Hindlimb muscle (tissue), 1 donor: ENCODE measurements at regions not wholly inside any gene's neighbourhood (a gene's known extent, or its start where the extent isn't known, plus 50 kb on each side); places are given as distances from the start of the nearest gene placed in this dataset.
"Not testable (repeated sequence)": the region's sequence is repeated elsewhere in the genome, so short reads cannot be mapped to it uniquely, and the experiment has no call there.

Source experiments
- DNase-seq: peaks from one replicate; pipeline ENCODE4 v3.0.0-alpha.2; 2013

- no peak for DNase-seq
These were observed 690.4 kb upstream of the IGFBP3 start for GRCh38 chr7:46611508-46611907.

GRCh38 chr7:46610746-46611145 lies 689.7 kb upstream of the IGFBP3 start:
- no peak for DNase-seq

GRCh38 chr7:46607176-46607575 lies 686.1 kb upstream of the IGFBP3 start:
- no peak for DNase-seq

- DNase-seq, result no peak
These were observed 685.7 kb upstream of the IGFBP3 start for GRCh38 chr7:46606761-46607160.

GRCh38 chr7:46604241-46604661 lies 683.2 kb upstream of the IGFBP3 start:
- DNase-seq, result no peak

- DNase-seq, result peak; percentile 25
These were observed 682.7 kb upstream of the IGFBP3 start for GRCh38 chr7:46603780-46604179.

GRCh38 chr7:46603296-46603752 lies 682.3 kb upstream of the IGFBP3 start:
- DNase-seq, result no peak

- no peak for DNase-seq
These were observed 679.3 kb upstream of the IGFBP3 start for GRCh38 chr7:46600340-46600739.

GRCh38 chr7:46594831-46595230 lies 673.8 kb upstream of the IGFBP3 start:
- DNase-seq, result not testable (repeated sequence)

- DNase-seq, result not testable (repeated sequence)
These were observed 670.1 kb upstream of the IGFBP3 start for GRCh38 chr7:46590918-46591905.

- no peak for DNase-seq
These were observed 668.2 kb upstream of the IGFBP3 start for GRCh38 chr7:46589286-46589685.

- DNase-seq, result no peak
These were observed 665.3 kb upstream of the IGFBP3 start for GRCh38 chr7:46586406-46586805.

- peak; percentile 24 for DNase-seq
These were observed 662.6 kb upstream of the IGFBP3 start for GRCh38 chr7:46583656-46584055.

GRCh38 chr7:46581268-46581667 lies 660.2 kb upstream of the IGFBP3 start:
- no peak for DNase-seq

GRCh38 chr7:46580766-46581165 lies 659.7 kb upstream of the IGFBP3 start:
- no peak for DNase-seq

- DNase-seq, result no peak
These were observed 656.3 kb upstream of the IGFBP3 start for GRCh38 chr7:46577394-46577793.

GRCh38 chr7:46576950-46577349 lies 655.9 kb upstream of the IGFBP3 start:
- no peak for DNase-seq

GRCh38 chr7:46572691-46573090 lies 651.6 kb upstream of the IGFBP3 start:
- DNase-seq, result no peak

- no peak for DNase-seq
These were observed 650.9 kb upstream of the IGFBP3 start for GRCh38 chr7:46571996-46572395.

GRCh38 chr7:46569133-46569465 lies 648.0 kb upstream of the IGFBP3 start:
- DNase-seq, result no peak

GRCh38 chr7:46568420-46569132 lies 647.5 kb upstream of the IGFBP3 start:
- DNase-seq, result no peak

- DNase-seq, result no peak
These were observed 646.8 kb upstream of the IGFBP3 start for GRCh38 chr7:46567858-46568257.

GRCh38 chr7:46566097-46566774 lies 645.2 kb upstream of the IGFBP3 start:
- DNase-seq, result no peak
